H9 (cell line): ENCODE measurements at regions not wholly inside any gene's neighbourhood (a gene's known extent, or its start where the extent isn't known, plus 50 kb on each side); places are given as distances from the start of the nearest gene placed in this dataset.

Experiments used
- DNase-seq: peaks from one replicate; pipeline ENCODE4 v3.0.0-alpha.2; 2017
- H2AFZ ChIP-seq: one replicate; pipeline ENCODE4 v1.6.1; 2013; ENCODE audit warnings: mild to moderate bottlenecking, low read length, control low read depth, moderate library complexity
- H2AK5ac ChIP-seq: 2 replicates; pipeline ENCODE4 v1.6.1; 2013; ENCODE audit warnings: low read length, control low read depth, mixed read lengths; ENCODE audit not compliant: insufficient read length
- H2BK120ac ChIP-seq: one replicate; pipeline ENCODE4 v1.6.1; 2013; ENCODE audit warnings: low read depth, mild to moderate bottlenecking, low read length, control low read depth, inconsistent platforms; ENCODE audit not compliant: poor library complexity, severe bottlenecking
- H2BK12ac ChIP-seq: 2 replicates; pipeline ENCODE4 v1.6.1; 2013; ENCODE audit warnings: low read length, control low read depth, mixed read lengths, low read depth; ENCODE audit not compliant: insufficient read length
- H2BK15ac ChIP-seq: 2 replicates; pipeline ENCODE4 v1.6.1; 2013; ENCODE audit warnings: low read depth, low read length, control low read depth
- H2BK20ac ChIP-seq: one replicate; pipeline ENCODE4 v1.6.1; 2013; ENCODE audit warnings: low read depth, mild to moderate bottlenecking, low read length, control low read depth, inconsistent platforms; ENCODE audit not compliant: poor library complexity, severe bottlenecking
- H2BK5ac ChIP-seq: 2 replicates; pipeline ENCODE4 v1.6.1; 2013; ENCODE audit warnings: low read length, control low read depth, mixed read lengths; ENCODE audit not compliant: insufficient read length
- H3K14ac ChIP-seq: 2 replicates; pipeline ENCODE4 v1.6.1; 2013; ENCODE audit warnings: low read length, control low read depth; ENCODE audit not compliant: insufficient read depth
- H3K18ac ChIP-seq: 2 replicates; pipeline ENCODE4 v1.6.1; 2013; ENCODE audit warnings: low read depth, mild to moderate bottlenecking, mixed read lengths, low read length, control low read depth; ENCODE audit not compliant: insufficient read length
- H3K23ac ChIP-seq: 2 replicates; pipeline ENCODE4 v1.6.1; 2013; ENCODE audit warnings: low read length, control low read depth, mixed read lengths, low read depth; ENCODE audit not compliant: insufficient read length
- H3K23me2 ChIP-seq: 2 replicates; pipeline ENCODE4 v1.6.1; 2013; ENCODE audit warnings: low read depth, mild to moderate bottlenecking, mixed read lengths, low read length, control low read depth; ENCODE audit not compliant: insufficient read length, poor library complexity, severe bottlenecking
- H3K27ac ChIP-seq: 2 replicates; pipeline ENCODE4 v1.5.1; 2013; ENCODE audit warnings: low read length, control low read depth, mixed read lengths, low read depth; ENCODE audit not compliant: insufficient read length
- H3K27me3 ChIP-seq: 2 replicates; pipeline ENCODE4 v1.6.1; 2013; ENCODE audit warnings: low read length, control low read depth, inconsistent platforms; ENCODE audit not compliant: insufficient read depth
- H3K4ac ChIP-seq: 2 replicates; pipeline ENCODE4 v1.6.1; 2013; ENCODE audit warnings: low read depth, mild to moderate bottlenecking, control low read depth, inconsistent platforms, low read length, moderate library complexity
- H3K4me1 ChIP-seq: 2 replicates; pipeline ENCODE4 v1.6.1; 2013; ENCODE audit warnings: low read length, control low read depth, inconsistent platforms; ENCODE audit not compliant: insufficient read depth
- H3K4me2 ChIP-seq: 2 replicates; pipeline ENCODE4 v1.6.1; 2013; ENCODE audit warnings: low read length, control low read depth, mixed read lengths; ENCODE audit not compliant: insufficient read length, insufficient read depth
- H3K56ac ChIP-seq: 2 replicates; pipeline ENCODE4 v1.6.1; 2013; ENCODE audit warnings: low read depth, mild to moderate bottlenecking, mixed read lengths, low read length, control low read depth; ENCODE audit not compliant: insufficient read length
- H3K79me1 ChIP-seq: 2 replicates; pipeline ENCODE4 v1.6.1; 2013; ENCODE audit warnings: low read depth, mild to moderate bottlenecking, moderate library complexity, low read length, control low read depth, inconsistent platforms; ENCODE audit not compliant: insufficient read depth, poor library complexity, severe bottlenecking
- H3K79me2 ChIP-seq: 2 replicates; pipeline ENCODE4 v1.6.1; 2013; ENCODE audit warnings: low read length, control low read depth, inconsistent platforms; ENCODE audit not compliant: insufficient read depth
- H3K9ac ChIP-seq: 2 replicates; pipeline ENCODE4 v1.6.1; 2013; ENCODE audit warnings: low read length, control low read depth, mixed read lengths; ENCODE audit not compliant: insufficient read length; ENCODE audit errors: extremely low read depth
- H3K9me3 ChIP-seq: one replicate; pipeline ENCODE4 v1.6.1; 2013; ENCODE audit warnings: low read depth, low read length, inconsistent platforms; ENCODE audit not compliant: control insufficient read depth
- H3T11ph ChIP-seq: one replicate; pipeline ENCODE4 v1.6.1; 2013; ENCODE audit warnings: mild to moderate bottlenecking, low read length, control low read depth, inconsistent platforms
- H4K20me1 ChIP-seq: one replicate; pipeline ENCODE4 v1.6.1; 2013; ENCODE audit not compliant: control insufficient read depth, insufficient read length, insufficient read depth
- H4K5ac ChIP-seq: 2 replicates; pipeline ENCODE4 v1.6.1; 2013; ENCODE audit warnings: low read depth, mild to moderate bottlenecking, mixed read lengths, low read length, control low read depth; ENCODE audit not compliant: insufficient read length
- H4K8ac ChIP-seq: replicated peaks from 2 replicates; pipeline ENCODE4 v1.6.1; 2013; ENCODE audit warnings: low read length, control low read depth, mixed read lengths, low read depth; ENCODE audit not compliant: insufficient read length
- H4K91ac ChIP-seq: 2 replicates; pipeline ENCODE4 v1.6.1; 2013; ENCODE audit warnings: low read depth, mild to moderate bottlenecking, moderate library complexity, mixed read lengths, low read length, control low read depth; ENCODE audit not compliant: insufficient read length
- H3K27ac Mint-ChIP-seq, 3 experiments: 2 replicates in 2 of 3; 3 replicates in 1 of 3; pipeline ENCODE4 v1.8.0; 2020 to 2021; ENCODE audit warnings: mixed read lengths in 3 of 3, mild to moderate bottlenecking in 1 of 3, moderate library complexity in 1 of 3
- H3K27me3 Mint-ChIP-seq: 2 replicates; pipeline ENCODE4 v1.8.0; 2021; ENCODE audit warnings: low read depth, mild to moderate bottlenecking, moderate library complexity, mixed read lengths
- H3K36me3 Mint-ChIP-seq, 3 experiments: 2 replicates in 2 of 3; 3 replicates in 1 of 3; pipeline ENCODE4 v1.8.0; 2020 to 2021; ENCODE audit warnings: low read depth in 3 of 3, mixed read lengths in 3 of 3; ENCODE audit not compliant: insufficient read depth in 1 of 3
- H3K4me1 Mint-ChIP-seq, 2 experiments: 2 replicates each; pipeline ENCODE4 v1.8.0; 2020; ENCODE audit warnings: mixed read lengths in 2 of 2
- H3K4me3 Mint-ChIP-seq, 2 experiments: 2 replicates in 1 of 2; 3 replicates in 1 of 2; pipeline ENCODE4 v1.8.0; 2020 to 2021; ENCODE audit warnings: mild to moderate bottlenecking in 2 of 2, mixed read lengths in 2 of 2, moderate library complexity in 1 of 2
- H3K9me3 Mint-ChIP-seq, 2 experiments: 2 replicates in 1 of 2; 3 replicates in 1 of 2; pipeline ENCODE4 v1.8.0; 2020; ENCODE audit warnings: mild to moderate bottlenecking in 2 of 2, mixed read lengths in 2 of 2, moderate library complexity in 1 of 2
- CTCF ChIP-seq: fragments of 200-600 bp; sonication (generic); conservative IDR thresholded peaks from 3 replicates; pipeline ENCODE4 v1.8.0; 2021; ENCODE audit warnings: antibody characterized with exemption, mild to moderate bottlenecking
- WGBS: extraction: QIAGEN DNeasy Blood & Tissue Kit; methylation state at CpG from one replicate; pipeline ENCODE4 v1.1.7; 2013; ENCODE audit warnings: missing lambda C conversion rate, low lambda C conversion rate, mixed read lengths; ENCODE audit not compliant: insufficient read length; ENCODE audit errors: extremely low coverage; 5-methylcytosine and 5-hydroxymethylcytosine counted together

- Histone ChIP-seq H2BK12ac (no peak overlapping the region), H2BK15ac (no peak overlapping the region), H3K9me3 (no peaks in the 10 kb centered on the region), H4K5ac (no peak overlapping the region), H3K18ac (no peak overlapping the region), H3T11ph (no peak overlapping the region), H3K27ac (no peak overlapping the region), H2BK20ac (no peak overlapping the region), H3K79me1 (no peaks in the 10 kb centered on the region), H4K8ac (no peak overlapping the region), H3K4me2 (no peak overlapping the region), H2BK120ac (no peak overlapping the region), H2BK5ac (no peak overlapping the region), H3K79me2 (no peaks in the 10 kb centered on the region), H4K91ac (no peak overlapping the region), H3K9ac (no peak overlapping the region), H2AFZ (no peak overlapping the region), H2AK5ac (no peak overlapping the region), H3K4me1 (peaks cover 2% of the 10 kb centered on the region; the same call in 1 of the 2 replicates), H3K56ac (no peak overlapping the region), H3K27me3 (no peaks in the 10 kb centered on the region), H3K4ac (no peak overlapping the region), H4K20me1 (no peaks in the 10 kb centered on the region), H3K14ac (no peak overlapping the region), H3K23me2 (no peaks in the 10 kb centered on the region), H3K23ac (no peak overlapping the region)
- peaks cover 0 to 4% of the 10 kb centered on the region in 2 experiments; a peak in 1 of 5 replicates for H3K9me3 Mint-ChIP-seq
- H3K36me3 Mint-ChIP-seq, result peaks cover 0 to 8% (median 0%) of the 10 kb centered on the region in 3 experiments; a peak in 2 of 7 replicates
- H3K27me3 Mint-ChIP-seq, result no peaks in the 10 kb centered on the region
- no peak for TF ChIP-seq CTCF
- H3K27ac Mint-ChIP-seq, result no peak overlapping the region
- no peak overlapping the region for H3K4me3 Mint-ChIP-seq
- no peak for DNase-seq
- peaks cover 15% of the 10 kb centered on the region in 2 experiments for H3K4me1 Mint-ChIP-seq
- 100% methylated on average over 2 of the region's 3 CpGs for WGBS
These were observed 421.4 kb upstream of the B3GALT2 start for GRCh38 chr1:193607787-193608186.
